ENCODE measurements at regions not wholly inside any gene's neighbourhood (a gene's known extent, or its start where the extent isn't known, plus 50 kb on each side); places are given as distances from the start of the nearest gene placed in this dataset.

DNA sequence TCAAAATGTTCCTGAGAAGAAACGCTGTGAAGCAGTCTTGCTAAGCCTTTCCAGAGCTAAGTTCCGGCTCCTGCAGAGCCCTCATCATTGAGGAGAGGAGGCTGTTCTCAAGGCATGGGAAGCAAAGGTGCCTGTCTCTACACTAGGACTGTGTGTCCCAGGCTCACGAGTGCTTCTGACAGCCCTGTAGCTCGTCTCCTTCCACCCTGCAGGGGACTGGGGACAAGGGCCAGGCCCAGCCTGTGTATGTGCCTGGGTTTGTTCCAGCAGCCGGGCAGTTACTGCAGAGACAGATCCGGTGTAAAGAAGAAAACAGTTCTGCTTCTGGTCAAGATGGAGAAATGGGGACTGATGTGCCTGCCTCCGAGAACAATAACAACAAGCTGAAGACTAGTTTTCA lies 156.0 kb downstream of the ENGASE start:
- TF ChIP-seq POLR2A (IDR thresholded peaks at IDR 0.05) (no peak), POLR2AphosphoS5 (IDR thresholded peaks at IDR 0.05) (no peak)
- TF ChIP-seq, protein P1, sequence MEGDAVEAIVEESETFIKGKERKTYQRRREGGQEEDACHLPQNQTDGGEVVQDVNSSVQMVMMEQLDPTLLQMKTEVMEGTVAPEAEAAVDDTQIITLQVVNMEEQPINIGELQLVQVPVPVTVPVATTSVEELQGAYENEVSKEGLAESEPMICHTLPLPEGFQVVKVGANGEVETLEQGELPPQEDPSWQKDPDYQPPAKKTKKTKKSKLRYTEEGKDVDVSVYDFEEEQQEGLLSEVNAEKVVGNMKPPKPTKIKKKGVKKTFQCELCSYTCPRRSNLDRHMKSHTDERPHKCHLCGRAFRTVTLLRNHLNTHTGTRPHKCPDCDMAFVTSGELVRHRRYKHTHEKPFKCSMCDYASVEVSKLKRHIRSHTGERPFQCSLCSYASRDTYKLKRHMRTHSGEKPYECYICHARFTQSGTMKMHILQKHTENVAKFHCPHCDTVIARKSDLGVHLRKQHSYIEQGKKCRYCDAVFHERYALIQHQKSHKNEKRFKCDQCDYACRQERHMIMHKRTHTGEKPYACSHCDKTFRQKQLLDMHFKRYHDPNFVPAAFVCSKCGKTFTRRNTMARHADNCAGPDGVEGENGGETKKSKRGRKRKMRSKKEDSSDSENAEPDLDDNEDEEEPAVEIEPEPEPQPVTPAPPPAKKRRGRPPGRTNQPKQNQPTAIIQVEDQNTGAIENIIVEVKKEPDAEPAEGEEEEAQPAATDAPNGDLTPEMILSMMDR (IDR thresholded peaks at IDR 0.05) = no peak

All from prostate gland (tissue), 2 donors.